NCI-H2107 (cell line): ENCODE measurements at regions not wholly inside any gene's neighbourhood (a gene's known extent, or its start where the extent isn't known, plus 50 kb on each side); places are given as distances from the start of the nearest gene placed in this dataset.

Source experiments
- DNase-seq: peaks from one replicate; lab custom pipeline; 2025; lab: John Stamatoyannopoulos, UW

- no peak for DNase-seq
Measured at GRCh38 chr5:2184563-2185540, 302.1 kb upstream of the IRX4 start.

DNA sequence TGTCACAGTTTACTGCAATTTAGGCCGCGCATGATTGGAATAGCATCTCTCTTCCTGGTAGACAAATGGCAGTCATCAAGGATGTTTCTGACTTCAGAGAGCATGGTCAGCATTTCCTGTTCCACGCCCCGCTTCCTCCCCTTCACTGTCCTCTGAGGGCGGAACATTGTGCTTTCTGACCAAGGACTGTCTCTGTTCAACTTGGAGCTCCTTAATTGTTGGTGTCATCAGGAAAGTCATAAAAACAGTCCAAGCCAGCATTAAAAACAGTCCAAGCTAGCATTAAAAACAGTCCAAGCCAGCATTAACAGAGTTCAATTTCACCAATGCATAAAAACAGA is 301.3 kb upstream of the IRX4 start:
- DNase-seq: no peak

GRCh38 chr5:2183154-2184025 is 300.7 kb upstream of the IRX4 start:
- no peak for DNase-seq

GRCh38 chr5:2182020-2182419 is 299.3 kb upstream of the IRX4 start:
- DNase-seq: no peak

- DNase-seq: no peak
Measured at GRCh38 chr5:2181557-2181956, 298.8 kb upstream of the IRX4 start.

DNA sequence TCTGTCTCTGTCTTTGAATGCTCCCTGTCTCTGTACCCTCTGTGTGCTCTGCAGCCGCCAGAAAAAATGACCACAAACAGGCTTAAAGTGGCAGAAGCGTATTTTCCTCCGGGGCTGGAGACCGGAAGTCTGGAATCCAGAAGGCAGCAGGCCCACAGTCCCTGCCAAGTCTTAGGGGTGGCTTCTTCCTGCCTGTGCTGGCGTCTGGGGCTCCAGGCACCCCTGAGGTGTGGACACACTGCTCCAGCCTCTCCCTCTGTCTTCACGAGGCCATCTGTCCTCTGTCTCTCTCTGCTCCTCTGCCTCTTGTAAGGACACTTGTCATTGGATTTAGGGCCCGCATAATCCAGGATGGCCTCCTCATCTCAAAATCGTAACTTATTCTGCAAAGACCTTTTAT is 298.4 kb upstream of the IRX4 start:
- DNase-seq: no peak

- DNase-seq: no peak
Measured at GRCh38 chr5:2180456-2180855, 297.7 kb upstream of the IRX4 start.

DNA sequence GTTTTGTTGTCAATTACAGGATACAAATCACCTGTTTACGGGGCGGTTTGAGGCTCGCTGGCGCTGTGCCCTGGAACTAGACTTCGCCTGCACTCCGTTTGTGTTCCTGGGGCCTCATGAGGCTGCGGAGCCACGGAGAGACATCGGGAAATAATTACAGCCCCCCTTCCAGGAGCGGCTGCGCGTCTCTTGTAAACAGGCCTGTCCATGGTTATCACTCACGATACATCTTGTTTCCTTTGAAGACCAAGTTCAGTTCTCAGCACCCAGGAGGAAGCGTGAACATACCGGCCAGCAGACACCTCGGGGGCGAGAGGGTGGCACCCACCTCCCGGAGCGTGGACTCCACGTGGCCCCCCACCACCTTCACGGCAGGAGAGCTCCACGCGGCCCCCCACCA is 297.1 kb upstream of the IRX4 start:
- no peak for DNase-seq

DNA sequence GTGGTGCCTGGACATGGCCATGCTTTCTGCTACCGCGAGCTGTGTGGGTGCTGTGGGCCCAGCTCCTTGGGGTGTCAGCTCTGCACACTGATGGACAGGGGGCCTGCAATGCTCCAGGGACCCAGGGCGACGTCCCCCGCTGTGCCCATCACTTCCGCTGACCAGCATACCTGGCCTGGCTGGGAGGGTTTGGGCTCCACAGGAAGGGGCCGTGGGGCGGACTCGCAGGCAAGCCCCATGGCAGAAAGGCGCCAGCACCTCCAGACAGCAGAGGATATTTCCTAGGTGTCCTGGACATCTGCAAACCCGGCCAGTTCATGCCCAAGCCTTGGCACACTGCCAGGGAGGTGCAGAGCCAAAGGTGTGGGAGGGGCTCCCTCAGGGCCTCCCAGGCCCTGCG is 295.8 kb upstream of the IRX4 start:
- no peak for DNase-seq

- DNase-seq: no peak
Measured at GRCh38 chr5:2178071-2178477, 295.3 kb upstream of the IRX4 start.

- no peak for DNase-seq
Measured at GRCh38 chr5:2177244-2177643, 294.5 kb upstream of the IRX4 start.

- DNase-seq: no peak
Measured at GRCh38 chr5:2176581-2176980, 293.9 kb upstream of the IRX4 start.

- no peak for DNase-seq
Measured at GRCh38 chr5:2175842-2176404, 293.2 kb upstream of the IRX4 start.

GRCh38 chr5:2175041-2175440 is 292.3 kb upstream of the IRX4 start:
- DNase-seq: no peak

DNA sequence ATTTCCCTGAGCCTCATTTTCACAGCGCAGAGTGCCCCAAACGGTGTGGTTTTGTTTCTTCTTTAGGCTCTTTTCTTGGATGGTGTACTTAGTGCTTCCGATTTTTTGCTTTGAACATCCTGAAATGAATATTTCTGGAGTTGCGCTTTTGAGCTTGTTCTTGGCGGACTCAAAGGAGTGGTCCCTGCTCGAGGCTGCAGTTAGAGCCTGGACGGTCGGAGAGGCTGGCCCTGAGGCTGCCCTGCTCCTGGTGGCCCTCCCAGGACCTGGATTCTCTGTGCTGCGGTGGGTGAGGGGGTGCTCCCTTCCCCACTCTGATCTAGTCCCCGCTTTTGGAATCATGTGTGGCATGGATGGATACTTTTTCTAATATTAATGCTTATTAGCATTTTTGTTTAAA is 291.8 kb upstream of the IRX4 start:
- no peak for DNase-seq

GRCh38 chr5:2173151-2173834 is 290.6 kb upstream of the IRX4 start:
- DNase-seq: no peak

GRCh38 chr5:2172471-2172870 is 289.7 kb upstream of the IRX4 start:
- no peak for DNase-seq

- DNase-seq: no peak
Measured at GRCh38 chr5:2170761-2171160, 288.0 kb upstream of the IRX4 start.

DNA sequence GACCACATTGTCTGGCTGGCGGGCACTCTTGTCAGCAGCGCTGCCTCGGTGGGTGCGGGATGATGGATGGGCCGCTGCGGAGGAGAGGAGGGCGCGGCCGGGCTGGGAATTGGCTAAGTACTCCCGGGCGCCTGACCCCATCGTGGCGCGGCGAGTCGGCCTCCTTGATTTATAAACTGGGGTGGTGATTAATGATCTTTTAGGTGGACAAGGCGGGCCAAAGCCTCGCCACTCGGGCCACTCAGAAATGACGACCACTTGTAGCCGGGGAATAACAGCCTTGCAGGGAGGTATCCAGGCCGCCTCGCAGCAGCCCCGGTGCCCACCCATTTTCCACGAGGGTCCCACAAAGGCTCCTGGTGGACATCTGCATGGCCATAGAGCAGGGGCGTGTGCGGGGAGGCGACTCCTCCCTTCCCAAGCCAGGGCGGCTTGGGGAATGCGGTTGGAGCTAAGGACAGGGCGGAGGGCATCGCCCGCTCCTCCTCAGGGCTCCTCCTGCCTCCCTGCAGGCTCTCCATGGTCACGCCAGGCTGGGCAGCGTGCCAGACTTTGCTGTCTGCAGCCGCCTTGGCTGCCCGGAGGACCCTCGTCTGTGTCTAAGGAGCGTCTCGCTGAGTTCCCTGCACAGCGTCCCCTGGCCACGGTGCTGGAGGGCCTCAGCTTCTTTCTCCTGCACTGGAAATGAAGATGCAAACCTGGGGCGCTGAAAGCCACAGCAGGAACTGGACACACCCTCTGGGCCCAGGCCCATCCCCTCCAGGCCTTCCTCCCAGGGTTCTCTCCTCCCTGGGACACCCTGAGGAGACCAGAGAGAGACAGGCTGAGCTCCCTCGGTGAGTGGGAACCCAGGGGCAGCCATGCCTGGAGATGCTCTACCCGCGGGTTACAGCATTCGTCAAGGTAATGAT is 287.4 kb upstream of the IRX4 start:
- no peak for DNase-seq

GRCh38 chr5:2169430-2169808 is 286.7 kb upstream of the IRX4 start:
- no peak for DNase-seq
